A549 (cell line): ENCODE measurements at regions not wholly inside any gene's neighbourhood (a gene's known extent, or its start where the extent isn't known, plus 50 kb on each side); places are given as distances from the start of the nearest gene placed in this dataset.

ENCODE experiments used
- ATAC-seq, 2 experiments: fragments of 200-7000 bp in 1 of 2; fragments of >200 bp in 1 of 2; cut with Nextera tagmentation in 1 of 2; cut with Tn5 transposase in 1 of 2; 3 replicates each; pipeline versions ENCODE4 v1.8.0 to v1.9.1; 2018 to 2020; ENCODE audit warnings: mild to moderate bottlenecking in 1 of 2, moderate library complexity in 1 of 2
- CTCF ChIA-PET: fragments of 300-600 bp; sonication (Branson Sonifier 250); formaldehyde crosslinking; extraction: SDS; loops from one replicate; lab custom pipeline; 2021; ENCODE audit warnings: antibody characterized with exemption, inconsistent platforms; lab: Yijun Ruan, JAX
- POLR2A ChIA-PET: fragments of 350-600 bp; formaldehyde crosslinking; extraction: SDS; loops from one replicate; lab custom pipeline; 2021; ENCODE audit warnings: antibody characterized with exemption, inconsistent platforms; lab: Yijun Ruan, JAX
- DNase-seq, 2 experiments: peaks; one replicate each; pipeline versions ENCODE4 v3.0.0 to v3.0.0-alpha.2; 2011 to 2016; ENCODE audit warnings: low read depth in 1 of 2, low spot score in 1 of 2
- FAIRE-seq: peaks from 2 replicates; lab custom pipeline; 2011; peaks lifted over from hg19 to GRCh38; lab: Jason Lieb, UNC
- H3K27ac ChIP-seq, 2 experiments: fragments of >200 bp; sonication (Bioruptor Twin); formaldehyde crosslinking; 3 replicates each; pipeline ENCODE4 v1.5.1; 2016 to 2017
- H3K4me1 ChIP-seq: fragments of >200 bp; sonication (Bioruptor Twin); formaldehyde crosslinking; 3 replicates; pipeline ENCODE4 v1.6.1; 2016
- H3K4me2 ChIP-seq: fragments of >200 bp; sonication (Bioruptor Twin); formaldehyde crosslinking; 3 replicates; pipeline ENCODE4 v1.6.1; 2016
- H3K4me3 ChIP-seq: fragments of >200 bp; sonication (Bioruptor Twin); formaldehyde crosslinking; 3 replicates; pipeline ENCODE4 v1.5.1; 2016
- H3K9me3 ChIP-seq: fragments of >200 bp; sonication (Bioruptor Twin); formaldehyde crosslinking; 3 replicates; pipeline ENCODE4 v1.6.1; 2016
- CHD2 ChIP-seq: fragments of 150-350 bp; IDR thresholded peaks from 2 replicates; pipeline ENCODE4 v1.6.1; 2014; ENCODE audit warnings: low read length; ENCODE audit not compliant: partially characterized antibody
- CHD4 ChIP-seq: fragments of 200-600 bp; sonication (generic); IDR thresholded peaks from 2 replicates; pipeline ENCODE4 v1.6.1; 2016; ENCODE audit warnings: antibody characterized with exemption, mild to moderate bottlenecking, borderline replicate concordance
- EHF ChIP-seq: fragments of 250-450 bp; sonication (Bioruptor Pico); IDR thresholded peaks from 2 replicates; pipeline ENCODE4 v1.5.0; 2020; ENCODE audit warnings: mild to moderate bottlenecking
- FOSL2 ChIP-seq, 2 experiments: fragments of 450-650 bp in 1 of 2; fragments of >200 bp in 1 of 2; sonication (Bioruptor Twin) in 1 of 2; formaldehyde crosslinking; IDR thresholded peaks; 2 replicates each; pipeline versions ENCODE4 v1.5.0 to v1.6.1; 2016 to 2020; ENCODE audit warnings: mild to moderate bottlenecking in 1 of 2, moderate library complexity in 1 of 2
- HEYL ChIP-seq: fragments of 250-450 bp; sonication (Bioruptor Pico); IDR thresholded peaks from 2 replicates; pipeline ENCODE4 v1.8.0; 2021; ENCODE audit warnings: mild to moderate bottlenecking, moderate library complexity
- KDM1A ChIP-seq: fragments of 200-600 bp; sonication (generic); IDR thresholded peaks from 2 replicates; pipeline ENCODE4 v1.6.1; 2016; ENCODE audit warnings: low read depth, mild to moderate bottlenecking
- MYC ChIP-seq: IDR thresholded peaks from 2 replicates; pipeline ENCODE4 v1.6.1; 2012; ENCODE audit warnings: mild to moderate bottlenecking, inconsistent platforms, low read length, improper control_type of control experiment, borderline replicate concordance
- NFE2L2 ChIP-seq: fragments of 150-350 bp; conservative IDR thresholded peaks from 2 replicates; pipeline ENCODE4 v1.6.1; 2014; ENCODE audit warnings: low read length
- PHF8 ChIP-seq: fragments of 200-600 bp; sonication (generic); IDR thresholded peaks from 2 replicates; pipeline ENCODE4 v1.6.1; 2016; ENCODE audit warnings: low read depth, mild to moderate bottlenecking, antibody characterized with exemption, moderate library complexity, borderline replicate concordance
- POLR2AphosphoS2 ChIP-seq: conservative IDR thresholded peaks from 2 replicates; pipeline ENCODE4 v1.6.1; 2012; ENCODE audit warnings: low read length, improper control_type of control experiment, inconsistent platforms
- RAD21 ChIP-seq, 2 experiments: fragments of >200 bp in 1 of 2; sonication (Bioruptor Twin) in 1 of 2; formaldehyde crosslinking in 1 of 2; IDR thresholded peaks in 1 of 2; conservative IDR thresholded peaks in 1 of 2; 2 replicates in 1 of 2; 3 replicates in 1 of 2; pipeline ENCODE4 v1.6.1; 2012 to 2018; ENCODE audit warnings: inconsistent platforms in 1 of 2
- SREBF2 ChIP-seq: fragments of 450-650 bp; IDR thresholded peaks from 2 replicates; pipeline ENCODE4 v1.6.1; 2014; ENCODE audit warnings: mild to moderate bottlenecking, moderate library complexity
- TFCP2L1 ChIP-seq: fragments of 250-450 bp; sonication (Bioruptor Pico); IDR thresholded peaks from 2 replicates; pipeline ENCODE4 v1.5.0; 2021; ENCODE audit warnings: mild to moderate bottlenecking
- TP53 ChIP-seq: fragments of 250-450 bp; sonication (Bioruptor Pico); IDR thresholded peaks from 2 replicates; pipeline ENCODE4 v1.5.0; 2021; ENCODE audit warnings: mild to moderate bottlenecking, moderate library complexity
- WGBS: methylation state at CpG from one replicate; pipeline ENCODE4 v1.1.6; 2017; ENCODE audit errors: missing lambda C conversion rate; 5-methylcytosine and 5-hydroxymethylcytosine counted together
- TF ChIP-seq, protein P1 (sequence below): fragments of 250-450 bp; sonication (Bioruptor Pico); IDR thresholded peaks from 2 replicates; pipeline ENCODE4 v1.5.0; 2021; ENCODE audit warnings: mild to moderate bottlenecking, moderate library complexity, borderline replicate concordance
- TF ChIP-seq, protein P2 (sequence below): IDR thresholded peaks from 2 replicates; pipeline ENCODE4 v1.6.1; 2012
- TF ChIP-seq, protein P3 (sequence below): fragments of 250-450 bp; sonication (Bioruptor Pico); IDR thresholded peaks from 2 replicates; pipeline ENCODE4 v1.5.0; 2020; ENCODE audit warnings: low read depth, mild to moderate bottlenecking, moderate library complexity
- TF ChIP-seq, protein P4 (sequence below): fragments of 450-650 bp; IDR thresholded peaks from 2 replicates; pipeline ENCODE4 v1.6.1; 2014; ENCODE audit warnings: antibody characterized with exemption
- TF ChIP-seq, protein P5 (sequence below): fragments of 200-600 bp; sonication (generic); IDR thresholded peaks from 2 replicates; pipeline ENCODE4 v1.6.1; 2016; ENCODE audit warnings: antibody characterized with exemption, mild to moderate bottlenecking, moderate library complexity
- TF ChIP-seq, protein P6 (sequence below): fragments of >200 bp; sonication (Bioruptor Twin); formaldehyde crosslinking; IDR thresholded peaks from 3 replicates; pipeline ENCODE4 v1.6.1; 2016

DNA sequence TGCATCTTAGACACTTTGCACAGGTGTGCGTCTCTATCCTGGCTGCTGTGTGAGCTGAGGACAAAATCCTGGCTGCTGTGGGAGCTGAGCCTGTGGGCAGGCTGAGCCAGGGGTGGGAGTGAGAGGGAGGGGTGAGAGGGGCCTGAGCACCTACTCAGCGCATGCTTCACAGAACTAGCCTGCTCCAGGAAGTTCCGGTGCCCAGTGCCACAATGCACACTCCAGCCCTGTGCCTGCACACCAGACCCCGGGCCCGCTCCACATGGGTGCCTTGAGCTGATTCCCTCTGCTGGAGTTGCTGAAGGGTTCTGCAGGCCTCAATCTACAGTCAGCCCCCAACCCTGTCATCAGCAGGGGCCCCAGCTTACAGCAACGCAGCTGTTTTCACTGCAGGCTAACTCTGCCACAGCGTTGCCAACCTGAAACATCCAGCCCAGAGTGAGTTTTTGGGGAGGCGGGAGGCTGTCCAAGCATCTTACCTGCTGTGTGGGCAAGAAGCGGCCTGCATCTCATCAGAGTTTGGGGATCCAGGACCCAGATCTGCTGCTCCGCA lies 1377.9 kb downstream of the TBC1D22A start (continued):
- TF ChIP-seq, protein P1, sequence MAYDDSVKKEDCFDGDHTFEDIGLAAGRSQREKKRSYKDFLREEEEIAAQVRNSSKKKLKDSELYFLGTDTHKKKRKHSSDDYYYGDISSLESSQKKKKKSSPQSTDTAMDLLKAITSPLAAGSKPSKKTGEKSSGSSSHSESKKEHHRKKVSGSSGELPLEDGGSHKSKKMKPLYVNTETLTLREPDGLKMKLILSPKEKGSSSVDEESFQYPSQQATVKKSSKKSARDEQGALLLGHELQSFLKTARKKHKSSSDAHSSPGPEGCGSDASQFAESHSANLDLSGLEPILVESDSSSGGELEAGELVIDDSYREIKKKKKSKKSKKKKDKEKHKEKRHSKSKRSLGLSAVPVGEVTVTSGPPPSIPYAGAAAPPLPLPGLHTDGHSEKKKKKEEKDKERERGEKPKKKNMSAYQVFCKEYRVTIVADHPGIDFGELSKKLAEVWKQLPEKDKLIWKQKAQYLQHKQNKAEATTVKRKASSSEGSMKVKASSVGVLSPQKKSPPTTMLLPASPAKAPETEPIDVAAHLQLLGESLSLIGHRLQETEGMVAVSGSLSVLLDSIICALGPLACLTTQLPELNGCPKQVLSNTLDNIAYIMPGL, result no peak
- TF ChIP-seq, protein P2, sequence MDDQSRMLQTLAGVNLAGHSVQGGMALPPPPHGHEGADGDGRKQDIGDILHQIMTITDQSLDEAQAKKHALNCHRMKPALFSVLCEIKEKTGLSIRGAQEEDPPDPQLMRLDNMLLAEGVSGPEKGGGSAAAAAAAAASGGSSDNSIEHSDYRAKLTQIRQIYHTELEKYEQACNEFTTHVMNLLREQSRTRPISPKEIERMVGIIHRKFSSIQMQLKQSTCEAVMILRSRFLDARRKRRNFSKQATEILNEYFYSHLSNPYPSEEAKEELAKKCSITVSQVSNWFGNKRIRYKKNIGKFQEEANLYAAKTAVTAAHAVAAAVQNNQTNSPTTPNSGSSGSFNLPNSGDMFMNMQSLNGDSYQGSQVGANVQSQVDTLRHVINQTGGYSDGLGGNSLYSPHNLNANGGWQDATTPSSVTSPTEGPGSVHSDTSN, result no peak
- no peak for TF ChIP-seq PHF8
- TF ChIP-seq, protein P3, sequence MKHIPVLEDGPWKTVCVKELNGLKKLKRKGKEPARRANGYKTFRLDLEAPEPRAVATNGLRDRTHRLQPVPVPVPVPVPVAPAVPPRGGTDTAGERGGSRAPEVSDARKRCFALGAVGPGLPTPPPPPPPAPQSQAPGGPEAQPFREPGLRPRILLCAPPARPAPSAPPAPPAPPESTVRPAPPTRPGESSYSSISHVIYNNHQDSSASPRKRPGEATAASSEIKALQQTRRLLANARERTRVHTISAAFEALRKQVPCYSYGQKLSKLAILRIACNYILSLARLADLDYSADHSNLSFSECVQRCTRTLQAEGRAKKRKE, result no peak
- TF ChIP-seq, all 56 proteins: peak for 0

DNA sequence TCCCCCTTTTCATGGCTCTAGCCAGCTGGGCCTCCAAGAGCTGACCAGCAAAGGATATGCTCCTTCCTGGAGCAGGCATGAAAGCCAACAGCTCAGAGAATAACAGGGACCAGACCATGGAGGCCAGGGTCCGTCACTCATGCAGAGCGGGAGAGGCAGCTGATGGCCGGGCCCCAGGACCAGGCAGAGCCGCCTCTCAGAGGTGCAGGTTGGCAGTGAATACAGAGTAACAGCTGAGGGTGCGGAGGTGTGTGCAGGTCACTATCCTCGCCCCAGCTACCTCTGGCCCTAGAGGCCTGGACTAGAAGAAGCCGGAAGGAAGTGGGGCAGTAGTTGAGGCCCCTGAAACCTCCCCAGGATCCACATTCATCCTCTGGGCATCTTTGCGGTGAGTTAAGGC lies 1377.3 kb downstream of the TBC1D22A start:
- H3K4me1 ChIP-seq, result peaks cover 26% of the 10 kb centered on the region
- ChIA-PET CTCF (no interaction called here), POLR2A (no interaction called here)
- FAIRE-seq (no peak), DNase-seq (no peak), ATAC-seq (no peak)
- H3K9me3 ChIP-seq, result peaks cover 3% of the 10 kb centered on the region; the same call in 1 of the 3 replicates
- TF ChIP-seq MYC, result no peak
- TF ChIP-seq, protein P2, result no peak
- TF ChIP-seq HEYL, result no peak
- no peak for TF ChIP-seq NFE2L2
- TF ChIP-seq, protein P4, sequence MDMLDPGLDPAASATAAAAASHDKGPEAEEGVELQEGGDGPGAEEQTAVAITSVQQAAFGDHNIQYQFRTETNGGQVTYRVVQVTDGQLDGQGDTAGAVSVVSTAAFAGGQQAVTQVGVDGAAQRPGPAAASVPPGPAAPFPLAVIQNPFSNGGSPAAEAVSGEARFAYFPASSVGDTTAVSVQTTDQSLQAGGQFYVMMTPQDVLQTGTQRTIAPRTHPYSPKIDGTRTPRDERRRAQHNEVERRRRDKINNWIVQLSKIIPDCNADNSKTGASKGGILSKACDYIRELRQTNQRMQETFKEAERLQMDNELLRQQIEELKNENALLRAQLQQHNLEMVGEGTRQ, result no peak
- TF ChIP-seq, protein P5, sequence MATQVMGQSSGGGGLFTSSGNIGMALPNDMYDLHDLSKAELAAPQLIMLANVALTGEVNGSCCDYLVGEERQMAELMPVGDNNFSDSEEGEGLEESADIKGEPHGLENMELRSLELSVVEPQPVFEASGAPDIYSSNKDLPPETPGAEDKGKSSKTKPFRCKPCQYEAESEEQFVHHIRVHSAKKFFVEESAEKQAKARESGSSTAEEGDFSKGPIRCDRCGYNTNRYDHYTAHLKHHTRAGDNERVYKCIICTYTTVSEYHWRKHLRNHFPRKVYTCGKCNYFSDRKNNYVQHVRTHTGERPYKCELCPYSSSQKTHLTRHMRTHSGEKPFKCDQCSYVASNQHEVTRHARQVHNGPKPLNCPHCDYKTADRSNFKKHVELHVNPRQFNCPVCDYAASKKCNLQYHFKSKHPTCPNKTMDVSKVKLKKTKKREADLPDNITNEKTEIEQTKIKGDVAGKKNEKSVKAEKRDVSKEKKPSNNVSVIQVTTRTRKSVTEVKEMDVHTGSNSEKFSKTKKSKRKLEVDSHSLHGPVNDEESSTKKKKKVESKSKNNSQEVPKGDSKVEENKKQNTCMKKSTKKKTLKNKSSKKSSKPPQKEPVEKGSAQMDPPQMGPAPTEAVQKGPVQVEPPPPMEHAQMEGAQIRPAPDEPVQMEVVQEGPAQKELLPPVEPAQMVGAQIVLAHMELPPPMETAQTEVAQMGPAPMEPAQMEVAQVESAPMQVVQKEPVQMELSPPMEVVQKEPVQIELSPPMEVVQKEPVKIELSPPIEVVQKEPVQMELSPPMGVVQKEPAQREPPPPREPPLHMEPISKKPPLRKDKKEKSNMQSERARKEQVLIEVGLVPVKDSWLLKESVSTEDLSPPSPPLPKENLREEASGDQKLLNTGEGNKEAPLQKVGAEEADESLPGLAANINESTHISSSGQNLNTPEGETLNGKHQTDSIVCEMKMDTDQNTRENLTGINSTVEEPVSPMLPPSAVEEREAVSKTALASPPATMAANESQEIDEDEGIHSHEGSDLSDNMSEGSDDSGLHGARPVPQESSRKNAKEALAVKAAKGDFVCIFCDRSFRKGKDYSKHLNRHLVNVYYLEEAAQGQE, result no peak
- no peak for TF ChIP-seq EHF (CRISPR knock-in tag)
- TF ChIP-seq KDM1A, result no peak
- TF ChIP-seq FOSL2 (IDR thresholded peaks at IDR 0.05), result no peak
- no peak for TF ChIP-seq FOSL2 (CRISPR knock-in tag; IDR thresholded peaks at IDR 0.05)
- TF ChIP-seq POLR2AphosphoS2, result no peak
- TF ChIP-seq TFCP2L1 (CRISPR knock-in tag), result no peak
- TF ChIP-seq TP53 (CRISPR knock-in tag), result no peak
- TF ChIP-seq CHD4, result no peak
- TF ChIP-seq, protein P6, sequence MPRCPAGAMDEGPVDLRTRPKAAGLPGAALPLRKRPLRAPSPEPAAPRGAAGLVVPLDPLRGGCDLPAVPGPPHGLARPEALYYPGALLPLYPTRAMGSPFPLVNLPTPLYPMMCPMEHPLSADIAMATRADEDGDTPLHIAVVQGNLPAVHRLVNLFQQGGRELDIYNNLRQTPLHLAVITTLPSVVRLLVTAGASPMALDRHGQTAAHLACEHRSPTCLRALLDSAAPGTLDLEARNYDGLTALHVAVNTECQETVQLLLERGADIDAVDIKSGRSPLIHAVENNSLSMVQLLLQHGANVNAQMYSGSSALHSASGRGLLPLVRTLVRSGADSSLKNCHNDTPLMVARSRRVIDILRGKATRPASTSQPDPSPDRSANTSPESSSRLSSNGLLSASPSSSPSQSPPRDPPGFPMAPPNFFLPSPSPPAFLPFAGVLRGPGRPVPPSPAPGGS, result no peak
- TF ChIP-seq, protein P3, result no peak
- no peak for TF ChIP-seq SREBF2
- TF ChIP-seq CHD2, result no peak
- TF ChIP-seq RAD21 (conservative IDR thresholded peaks at IDR 0.05 in 1 of 2, IDR thresholded peaks at IDR 0.05 in 1 of 2), result no peak
- no peak overlapping the region for H3K4me2 ChIP-seq
- no peak overlapping the region for H3K4me3 ChIP-seq
- peak overlapping the region in 1 of 2 experiments; percentile 67; a peak in 4 of 6 replicates for H3K27ac ChIP-seq
- 100% methylated on average over 6 of the region's 8 CpGs for WGBS
